ENCODE measurements at regions not wholly inside any gene's neighbourhood (a gene's known extent, or its start where the extent isn't known, plus 50 kb on each side); places are given as distances from the start of the nearest gene placed in this dataset.

- no peak overlapping the region for H3K4me3 ChIP-seq
- H3K36me3 ChIP-seq = no peaks in the 10 kb centered on the region
- H3K27ac ChIP-seq = no peak overlapping the region
- no peaks in the 10 kb centered on the region for H3K4me1 ChIP-seq
- no peak for DNase-seq
- H3K27me3 ChIP-seq = no peaks in the 10 kb centered on the region
- H3K9ac ChIP-seq (ENCODE audit: low read depth in 2 of 2, low read length in 2 of 2) = no peak overlapping the region
- TF ChIP-seq CTCF (IDR thresholded peaks at IDR 0.05) = no peak
- no peaks in the 10 kb centered on the region for H3K9me3 ChIP-seq
- intact Hi-C loops (cut with DNase I) = no loop called here
These were observed 435.4 kb downstream of the MMUT start for GRCh38 chr6:49027644-49028043.

- Histone ChIP-seq H3K27me3 (no peaks in the 10 kb centered on the region), H3K4me3 (no peak overlapping the region), H3K36me3 (no peaks in the 10 kb centered on the region), H3K9ac (ENCODE audit: low read depth in 2 of 2, low read length in 2 of 2) (no peak overlapping the region), H3K27ac (no peak overlapping the region), H3K4me1 (no peaks in the 10 kb centered on the region), H3K9me3 (no peaks in the 10 kb centered on the region)
- TF ChIP-seq CTCF (IDR thresholded peaks at IDR 0.05) = no peak
- intact Hi-C loops (cut with DNase I) = no loop called here
- DNase-seq = no peak
These were observed 437.5 kb downstream of the MMUT start for GRCh38 chr6:49025273-49026240.

GRCh38 chr6:49004801-49005200 lies 458.3 kb downstream of the MMUT start:
- H3K27ac ChIP-seq = no peak overlapping the region
- H3K4me1 ChIP-seq = no peaks in the 10 kb centered on the region
- no peaks in the 10 kb centered on the region for H3K36me3 ChIP-seq
- intact Hi-C loops (cut with DNase I) = no loop called here
- DNase-seq = no peak
- TF ChIP-seq CTCF (IDR thresholded peaks at IDR 0.05) = no peak
- H3K4me3 ChIP-seq = no peak overlapping the region
- H3K27me3 ChIP-seq = no peaks in the 10 kb centered on the region
- no peak overlapping the region for H3K9ac ChIP-seq (ENCODE audit: low read depth in 2 of 2, low read length in 2 of 2)
- H3K9me3 ChIP-seq = no peaks in the 10 kb centered on the region

GRCh38 chr6:49003348-49003747 lies 459.7 kb downstream of the MMUT start:
- intact Hi-C loops (cut with DNase I) = no loop called here
- no peaks in the 10 kb centered on the region for H3K27me3 ChIP-seq
- no peak for DNase-seq

GRCh38 chr6:49001856-49002541 lies 461.1 kb downstream of the MMUT start:
- Histone ChIP-seq H3K36me3 (no peaks in the 10 kb centered on the region), H3K4me1 (no peaks in the 10 kb centered on the region), H3K27ac (no peak overlapping the region), H3K27me3 (no peaks in the 10 kb centered on the region), H3K9ac (ENCODE audit: low read depth in 2 of 2, low read length in 2 of 2) (no peak overlapping the region), H3K4me3 (no peak overlapping the region), H3K9me3 (no peaks in the 10 kb centered on the region)
- no peak for DNase-seq
- TF ChIP-seq CTCF (IDR thresholded peaks at IDR 0.05) = no peak
- intact Hi-C loops (cut with DNase I) = no loop called here

More at GRCh38 chr6:49003348-49003747, 459.7 kb downstream of the MMUT start:
- H3K9ac ChIP-seq (ENCODE audit: low read depth in 2 of 2, low read length in 2 of 2) = no peak overlapping the region
- no peak for TF ChIP-seq CTCF (IDR thresholded peaks at IDR 0.05)
- H3K36me3 ChIP-seq = no peaks in the 10 kb centered on the region
- H3K27ac ChIP-seq = no peak overlapping the region
- H3K4me3 ChIP-seq = no peak overlapping the region
- H3K9me3 ChIP-seq = no peaks in the 10 kb centered on the region
- no peaks in the 10 kb centered on the region for H3K4me1 ChIP-seq

Measured in colonic mucosa (tissue), 4 donors.